ENCODE measurements at regions not wholly inside any gene's neighbourhood (a gene's known extent, or its start where the extent isn't known, plus 50 kb on each side); places are given as distances from the start of the nearest gene placed in this dataset.

GRCh38 chr20:8971669-8972316 lies 97.1 kb upstream of the PLCB4 start:
- TF ChIP-seq CTCF (IDR thresholded peaks at IDR 0.05; ENCODE audit: extremely low read depth in 1 of 2, insufficient read depth in 1 of 2, low read depth in 1 of 2, low read length in 2 of 2) (no peak), POLR2AphosphoS5 (IDR thresholded peaks at IDR 0.05; ENCODE audit: insufficient read depth, low read depth, low read length) (no peak), MAX (IDR thresholded peaks at IDR 0.05; ENCODE audit: insufficient read depth, insufficient read length) (no peak)
